22Rv1 (cell line): ENCODE measurements at regions not wholly inside any gene's neighbourhood (a gene's known extent, or its start where the extent isn't known, plus 50 kb on each side); places are given as distances from the start of the nearest gene placed in this dataset.

Experiments used
- H3K27ac ChIP-seq: fragments of 450-650 bp; 2 replicates; pipeline ENCODE4 v1.5.1; 2017
- ZFX ChIP-seq: fragments of 450-650 bp; IDR thresholded peaks from 2 replicates; pipeline ENCODE4 v1.6.1; 2017; ENCODE audit warnings: antibody characterized with exemption, borderline replicate concordance
- TF ChIP-seq, protein P1 (sequence below): fragments of 450-650 bp; IDR thresholded peaks from 2 replicates; pipeline ENCODE4 v1.5.1; 2017; ENCODE audit warnings: mild to moderate bottlenecking

DNA sequence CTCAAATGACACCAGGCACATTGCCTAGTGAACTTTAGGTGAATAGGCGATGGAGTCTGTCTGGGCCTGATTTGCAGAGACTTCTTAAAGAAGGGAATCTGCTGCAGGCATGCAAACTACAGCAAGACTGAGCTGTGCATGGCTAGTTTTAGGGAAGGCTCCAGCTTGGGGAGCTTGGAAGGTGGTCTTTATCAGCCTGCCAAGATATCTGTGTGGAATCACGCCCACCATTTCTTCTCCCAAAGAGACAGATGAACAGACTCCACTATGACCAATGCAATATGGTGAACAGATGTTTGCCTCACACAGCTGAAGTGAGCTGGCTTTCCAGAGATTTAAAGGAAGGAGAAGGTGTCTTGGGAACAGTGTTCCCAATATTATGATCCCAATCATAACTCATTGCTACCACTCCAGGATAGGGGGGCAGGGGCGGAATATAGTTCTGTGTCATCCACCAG lies 129.0 kb upstream of the HMHB1 start:
- H3K27ac ChIP-seq, result no peak overlapping the region
- TF ChIP-seq, protein P1, sequence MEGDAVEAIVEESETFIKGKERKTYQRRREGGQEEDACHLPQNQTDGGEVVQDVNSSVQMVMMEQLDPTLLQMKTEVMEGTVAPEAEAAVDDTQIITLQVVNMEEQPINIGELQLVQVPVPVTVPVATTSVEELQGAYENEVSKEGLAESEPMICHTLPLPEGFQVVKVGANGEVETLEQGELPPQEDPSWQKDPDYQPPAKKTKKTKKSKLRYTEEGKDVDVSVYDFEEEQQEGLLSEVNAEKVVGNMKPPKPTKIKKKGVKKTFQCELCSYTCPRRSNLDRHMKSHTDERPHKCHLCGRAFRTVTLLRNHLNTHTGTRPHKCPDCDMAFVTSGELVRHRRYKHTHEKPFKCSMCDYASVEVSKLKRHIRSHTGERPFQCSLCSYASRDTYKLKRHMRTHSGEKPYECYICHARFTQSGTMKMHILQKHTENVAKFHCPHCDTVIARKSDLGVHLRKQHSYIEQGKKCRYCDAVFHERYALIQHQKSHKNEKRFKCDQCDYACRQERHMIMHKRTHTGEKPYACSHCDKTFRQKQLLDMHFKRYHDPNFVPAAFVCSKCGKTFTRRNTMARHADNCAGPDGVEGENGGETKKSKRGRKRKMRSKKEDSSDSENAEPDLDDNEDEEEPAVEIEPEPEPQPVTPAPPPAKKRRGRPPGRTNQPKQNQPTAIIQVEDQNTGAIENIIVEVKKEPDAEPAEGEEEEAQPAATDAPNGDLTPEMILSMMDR, result no peak
- no peak for TF ChIP-seq ZFX

DNA sequence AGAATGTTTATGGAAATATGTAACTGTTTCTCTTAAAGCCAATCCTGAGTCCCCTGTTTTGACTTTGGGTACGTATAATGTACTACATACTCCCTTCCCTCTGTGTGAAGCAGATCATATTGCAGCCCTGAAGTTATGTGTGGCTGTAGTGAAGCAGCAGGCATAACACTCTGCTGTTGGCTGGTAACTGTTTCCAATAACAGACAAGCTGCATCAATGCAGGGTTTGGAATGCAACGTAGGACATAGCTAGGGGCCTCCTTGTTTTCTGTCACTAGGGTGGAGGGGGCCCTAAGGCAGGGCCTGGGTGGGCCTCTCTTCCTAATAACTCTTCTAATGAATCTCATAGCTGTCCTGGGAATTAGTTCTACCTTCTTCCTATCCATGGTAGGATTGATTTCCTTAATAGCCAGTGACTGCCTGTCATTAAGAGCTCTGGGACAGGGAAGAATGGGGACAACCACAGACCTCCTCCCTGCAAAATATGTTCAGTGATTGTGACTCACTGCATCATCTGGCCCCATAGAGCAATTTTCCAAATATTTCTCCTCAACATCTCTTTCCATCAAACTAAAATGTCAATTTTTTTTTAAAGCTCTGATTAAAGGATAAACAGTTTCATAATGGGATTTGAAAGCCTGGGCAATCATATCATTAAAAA lies 129.6 kb upstream of the HMHB1 start:
- H3K27ac ChIP-seq, result no peak overlapping the region
- TF ChIP-seq, protein P1, result no peak
- TF ChIP-seq ZFX, result no peak

DNA sequence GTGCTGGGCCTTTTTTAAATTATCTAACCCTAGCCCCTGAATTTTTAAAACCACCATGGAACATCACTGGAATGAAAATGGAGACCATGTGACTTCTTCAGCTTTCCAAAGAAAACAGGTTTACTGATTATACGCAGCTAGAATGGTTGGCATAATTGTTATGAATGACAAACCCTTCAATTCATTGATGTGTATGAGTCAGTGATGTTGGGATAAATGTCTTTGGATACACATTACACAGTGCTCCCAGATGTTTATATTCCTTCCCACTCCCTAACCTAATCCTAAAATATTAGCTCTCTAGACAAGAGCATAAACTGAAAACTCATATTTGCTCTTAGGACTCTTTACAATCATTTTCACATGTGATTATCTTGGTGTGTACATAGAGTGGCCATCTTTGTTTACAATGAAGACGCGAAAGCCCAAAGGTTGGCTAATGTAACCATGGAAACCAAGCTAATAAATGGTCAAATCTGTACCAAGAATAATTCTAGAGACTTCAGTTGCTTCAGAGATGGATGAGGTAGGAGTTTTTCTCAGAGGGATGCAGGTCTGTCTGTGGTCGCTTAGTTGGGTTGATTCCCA lies 131.2 kb upstream of the HMHB1 start:
- TF ChIP-seq ZFX, result no peak
- TF ChIP-seq, protein P1, result no peak
- no peak overlapping the region for H3K27ac ChIP-seq

DNA sequence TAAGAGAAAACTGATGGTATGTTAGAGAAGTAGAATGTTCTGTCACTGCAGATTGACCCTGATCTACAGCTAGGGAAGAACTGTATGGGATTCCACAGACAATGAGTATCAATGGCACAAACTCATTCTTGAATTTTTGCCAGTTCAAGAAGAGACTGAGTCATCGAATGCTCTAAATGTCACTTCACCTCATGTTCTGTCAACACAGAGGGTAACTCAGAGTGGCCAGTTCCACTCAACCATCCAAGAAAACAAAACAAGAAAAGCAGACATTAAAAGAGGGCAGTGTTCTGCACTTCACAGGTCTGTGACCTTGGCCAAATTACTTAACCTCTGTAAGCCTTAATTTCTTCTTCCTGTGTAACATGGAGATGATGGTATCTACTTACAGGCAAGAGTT lies 132.2 kb upstream of the HMHB1 start:
- no peak for TF ChIP-seq ZFX
- TF ChIP-seq, protein P1, result no peak
- H3K27ac ChIP-seq, result no peak overlapping the region

DNA sequence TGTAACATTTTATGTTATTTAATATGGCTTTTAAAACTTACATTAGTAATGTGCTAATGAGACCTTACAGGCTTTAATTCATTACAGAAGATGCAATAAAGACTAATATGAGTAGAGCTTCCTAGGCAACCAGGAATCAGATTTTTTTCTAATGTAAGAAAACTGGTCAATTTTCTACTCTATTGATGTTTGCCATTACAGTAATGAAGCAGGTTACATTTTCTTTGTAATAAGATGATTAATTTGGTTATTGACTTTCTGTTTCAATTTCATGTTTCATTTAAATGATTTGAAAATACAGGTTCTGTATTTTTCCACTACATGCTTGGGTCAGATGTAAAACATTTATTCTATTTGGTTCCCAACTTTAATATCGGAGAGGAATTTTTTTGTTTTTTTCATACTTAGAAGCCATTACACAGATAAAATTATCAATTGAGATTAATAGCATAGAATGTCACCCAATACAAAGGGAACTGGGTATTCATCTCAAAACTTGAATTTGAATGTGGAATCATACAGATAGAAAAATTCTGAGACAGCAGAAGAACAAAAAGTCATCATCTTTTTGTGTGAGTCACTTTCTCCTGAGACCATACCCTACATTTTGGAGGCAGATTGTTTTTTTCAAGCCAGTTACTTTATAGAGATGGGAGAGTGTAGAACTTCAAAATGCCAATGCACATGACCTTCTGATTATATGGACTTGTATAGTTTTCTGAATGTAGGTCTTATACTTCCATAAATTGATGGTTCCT lies 133.6 kb upstream of the HMHB1 start:
- no peak for TF ChIP-seq ZFX
- TF ChIP-seq, protein P1, result no peak
- no peak overlapping the region for H3K27ac ChIP-seq

DNA sequence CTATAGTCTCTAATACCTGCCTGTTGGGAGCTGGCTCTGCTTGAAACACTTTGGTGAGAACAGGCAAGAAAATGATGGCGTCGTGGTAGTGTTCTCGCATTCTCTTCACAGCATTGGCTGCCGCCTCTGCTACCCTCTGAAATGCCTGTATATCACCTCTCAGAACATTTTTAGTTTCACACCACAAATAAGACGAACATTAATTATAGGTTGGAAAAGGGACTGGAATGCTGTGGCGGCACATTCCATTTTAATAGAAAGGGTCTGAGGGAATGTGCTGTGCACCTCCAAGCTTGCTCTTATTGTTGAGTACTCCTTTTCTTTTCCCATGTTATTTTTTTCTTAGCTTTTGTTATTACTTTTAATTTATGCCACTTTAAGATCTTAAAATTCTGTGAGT lies 134.6 kb upstream of the HMHB1 start:
- H3K27ac ChIP-seq, result no peak overlapping the region
- TF ChIP-seq, protein P1, result no peak
- TF ChIP-seq ZFX, result no peak

DNA sequence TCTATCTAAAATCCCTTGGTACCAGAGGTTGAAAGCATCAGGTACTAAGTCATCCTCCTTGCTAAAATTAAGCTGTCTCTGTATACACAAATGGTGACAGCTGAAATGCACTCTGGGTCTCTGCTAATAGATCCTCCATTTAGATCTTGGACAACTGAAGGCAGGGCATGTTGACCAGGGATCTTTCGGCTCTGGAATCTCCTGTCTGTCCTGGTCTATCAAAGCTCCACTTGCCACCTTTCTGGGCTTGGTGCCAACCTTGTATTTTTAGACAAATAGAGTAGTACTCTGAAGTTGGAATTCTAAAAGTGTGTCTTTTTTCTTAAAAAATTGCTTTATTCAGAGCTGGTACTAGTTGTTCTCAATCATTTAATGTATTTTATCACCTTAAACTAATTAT lies 135.2 kb upstream of the HMHB1 start:
- no peak overlapping the region for H3K27ac ChIP-seq
- TF ChIP-seq ZFX, result no peak
- TF ChIP-seq, protein P1, result no peak
